Lower leg skin (tissue), 4 donors: ENCODE measurements at regions not wholly inside any gene's neighbourhood (a gene's known extent, or its start where the extent isn't known, plus 50 kb on each side); places are given as distances from the start of the nearest gene placed in this dataset.
A peak's percentile ranks its signal among the peaks of the same experiment; 100 is the strongest.
"Not testable (repeated sequence)": the region's sequence is repeated elsewhere in the genome, so short reads cannot be mapped to it uniquely, and the experiment has no call there.

Experiments
- DNase-seq, 2 donors: peaks; one replicate each; pipeline ENCODE4 v3.0.0-alpha.2; 2019; ENCODE audit warnings: low spot score in 2 of 2
- H3K4me3 ChIP-seq: fragments of 200-600 bp; sonication (generic); 2 replicates; pipeline ENCODE4 v1.5.1; 2017; ENCODE audit warnings: mild to moderate bottlenecking, low read depth; ENCODE audit not compliant: poor library complexity, severe bottlenecking
- CTCF ChIP-seq, 3 donors: fragments of 450-650 bp; IDR thresholded peaks; one replicate each; pipeline ENCODE4 v1.5.1; 2016; ENCODE audit warnings: antibody characterized with exemption in 3 of 3, mild to moderate bottlenecking in 3 of 3, moderate library complexity in 2 of 3
- POLR2A ChIP-seq, 2 donors: fragments of 450-650 bp; IDR thresholded peaks; one replicate each; pipeline ENCODE4 v1.6.1; 2016 to 2017; ENCODE audit warnings: antibody characterized with exemption in 2 of 2, mild to moderate bottlenecking in 1 of 2, moderate library complexity in 1 of 2
- WGBS, 2 donors: methylation state at CpG; one replicate each; pipeline ENCODE4 v1.1.5; 2018; 5-methylcytosine and 5-hydroxymethylcytosine counted together
- intact Hi-C: fragments of 100-400 bp; cut with DNase I; formaldehyde crosslinking; loops from one replicate; pipeline ENCODE4 v1.15.0; 2023; ENCODE audit warnings: low total_unique reads

- TF ChIP-seq CTCF (IDR thresholded peaks at IDR 0.05) (no peak), POLR2A (IDR thresholded peaks at IDR 0.05) (no peak)
- DNase-seq: peak in 1 of 2 donors; percentile 76
- 20 to 28% methylated on average over 33 to 42 of the region's 42 CpGs for WGBS, 2 donors
- intact Hi-C loops: no loop called here
- no peak overlapping the region for H3K4me3 ChIP-seq
These were observed 57.8 kb upstream of the ALDH3B2 start for GRCh38 chr11:67732045-67732787.

GRCh38 chr11:67731583-67731982 lies 57.2 kb upstream of the ALDH3B2 start:
- no peak for DNase-seq
- no peak overlapping the region for H3K4me3 ChIP-seq
- intact Hi-C loops: no loop called here
- TF ChIP-seq POLR2A (IDR thresholded peaks at IDR 0.05): no peak
- no peak for TF ChIP-seq CTCF (IDR thresholded peaks at IDR 0.05)
- WGBS, 2 donors: 35 to 51% methylated on average over 8 to 14 of the region's 14 CpGs

GRCh38 chr11:67728163-67728571 lies 53.7 kb upstream of the ALDH3B2 start:
- H3K4me3 ChIP-seq, DNase-seq, intact Hi-C loops: not testable (repeated sequence)
- 65 to 80% methylated on average over 3 of the region's 3 CpGs for WGBS, 2 donors

- H3K4me3 ChIP-seq, intact Hi-C loops: not testable (repeated sequence)
- peak in 1 of 2 donors; percentile 71 for DNase-seq
- WGBS, 2 donors: 49 to 53% methylated on average over 14 to 17 of the region's 19 CpGs
These were observed 52.9 kb upstream of the ALDH3B2 start for GRCh38 chr11:67727066-67728040.
